ENCODE measurements at regions not wholly inside any gene's neighbourhood (a gene's known extent, or its start where the extent isn't known, plus 50 kb on each side); places are given as distances from the start of the nearest gene placed in this dataset.
A peak's percentile ranks its signal among the peaks of the same experiment; 100 is the strongest.
"Not testable (repeated sequence)": the region's sequence is repeated elsewhere in the genome, so short reads cannot be mapped to it uniquely, and the experiment has no call there.

DNA sequence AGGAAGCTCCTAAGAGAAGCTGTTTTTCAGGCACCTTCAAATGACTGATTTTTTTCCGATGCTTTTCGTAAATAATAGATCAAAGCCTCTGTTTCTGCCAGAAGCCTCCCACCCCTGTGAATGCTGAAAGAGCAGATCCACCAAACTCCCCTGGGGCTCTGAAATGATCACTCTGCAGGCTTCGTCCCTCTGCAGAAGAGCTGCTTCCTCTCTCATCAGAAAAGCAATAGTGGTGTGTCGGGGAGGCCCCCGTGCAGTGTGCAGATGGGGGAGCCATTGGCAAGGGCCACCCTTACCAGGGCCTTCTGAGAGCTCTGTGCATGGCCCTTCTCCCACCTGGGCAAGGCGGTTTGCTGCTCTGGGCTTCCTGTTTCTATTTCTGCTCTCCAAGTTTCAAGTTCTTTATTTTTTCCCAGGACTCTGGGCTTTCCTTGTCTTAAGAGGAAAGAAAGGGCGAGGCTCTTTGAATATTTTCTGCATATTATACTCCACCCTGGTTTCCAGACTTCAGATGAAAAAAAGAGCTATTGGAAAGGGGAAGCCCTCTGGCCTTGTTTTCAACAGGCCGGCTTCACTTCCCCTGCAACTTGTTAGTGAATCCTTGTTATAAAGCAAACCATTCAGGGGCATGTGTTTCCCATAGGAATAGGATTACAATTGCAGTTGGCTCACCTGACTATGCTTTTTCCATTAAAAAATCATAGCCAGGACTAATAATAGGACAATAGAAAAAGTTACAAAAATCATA lies 155.2 kb downstream of the TTLL2 start:
- Mint-ChIP-seq H3K9me3 (ENCODE audit: unreplicated experiment) (peaks cover 16% of the 10 kb centered on the region), H3K36me3 (ENCODE audit: unreplicated experiment) (no peaks in the 10 kb centered on the region), H3K4me1 (ENCODE audit: low read depth, unreplicated experiment) (peaks cover 22% of the 10 kb centered on the region), H3K27me3 (ENCODE audit: unreplicated experiment) (peaks cover 8% of the 10 kb centered on the region), H3K4me3 (ENCODE audit: unreplicated experiment) (peak overlapping the region; percentile 63), H3K27ac (ENCODE audit: unreplicated experiment) (peak overlapping the region; percentile 95)
- DNase-seq, result peak; percentile 39
- TF ChIP-seq, protein P1, sequence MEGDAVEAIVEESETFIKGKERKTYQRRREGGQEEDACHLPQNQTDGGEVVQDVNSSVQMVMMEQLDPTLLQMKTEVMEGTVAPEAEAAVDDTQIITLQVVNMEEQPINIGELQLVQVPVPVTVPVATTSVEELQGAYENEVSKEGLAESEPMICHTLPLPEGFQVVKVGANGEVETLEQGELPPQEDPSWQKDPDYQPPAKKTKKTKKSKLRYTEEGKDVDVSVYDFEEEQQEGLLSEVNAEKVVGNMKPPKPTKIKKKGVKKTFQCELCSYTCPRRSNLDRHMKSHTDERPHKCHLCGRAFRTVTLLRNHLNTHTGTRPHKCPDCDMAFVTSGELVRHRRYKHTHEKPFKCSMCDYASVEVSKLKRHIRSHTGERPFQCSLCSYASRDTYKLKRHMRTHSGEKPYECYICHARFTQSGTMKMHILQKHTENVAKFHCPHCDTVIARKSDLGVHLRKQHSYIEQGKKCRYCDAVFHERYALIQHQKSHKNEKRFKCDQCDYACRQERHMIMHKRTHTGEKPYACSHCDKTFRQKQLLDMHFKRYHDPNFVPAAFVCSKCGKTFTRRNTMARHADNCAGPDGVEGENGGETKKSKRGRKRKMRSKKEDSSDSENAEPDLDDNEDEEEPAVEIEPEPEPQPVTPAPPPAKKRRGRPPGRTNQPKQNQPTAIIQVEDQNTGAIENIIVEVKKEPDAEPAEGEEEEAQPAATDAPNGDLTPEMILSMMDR (IDR thresholded peaks at IDR 0.05; ENCODE audit: partially characterized antibody, unreplicated experiment), result no peak

DNA sequence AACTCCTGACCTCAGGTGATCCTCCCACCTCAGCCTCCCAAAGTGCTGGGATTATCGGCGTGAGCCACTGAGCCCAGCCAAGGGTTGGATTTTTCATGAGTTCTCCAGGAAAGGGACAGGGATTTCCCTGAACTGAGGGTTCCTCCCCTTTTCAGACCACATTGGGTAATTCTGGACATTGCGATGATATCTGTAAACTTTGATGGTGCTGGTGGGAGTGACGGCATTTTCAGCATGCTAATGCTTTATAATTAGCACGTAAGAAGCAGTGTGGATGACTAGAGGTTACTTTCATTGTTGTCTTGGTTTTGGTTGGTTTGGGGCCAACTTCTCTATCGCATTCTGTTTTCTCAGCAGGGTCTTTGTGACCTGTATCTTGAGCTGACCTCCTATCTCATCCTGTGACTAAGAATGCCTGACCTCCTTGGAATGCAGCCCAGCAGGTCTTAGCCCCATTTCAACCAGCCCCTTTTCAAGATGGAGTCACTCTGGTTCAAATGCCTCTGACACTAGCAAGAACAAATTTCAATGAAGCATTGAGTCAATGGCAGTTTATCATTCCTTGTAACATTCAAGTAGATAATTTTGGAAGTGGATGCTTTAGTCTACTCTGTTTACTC lies 156.5 kb downstream of the TTLL2 start:
- Mint-ChIP-seq H3K36me3 (ENCODE audit: unreplicated experiment) (no peaks in the 10 kb centered on the region), H3K4me1 (ENCODE audit: low read depth, unreplicated experiment) (peaks cover 20% of the 10 kb centered on the region), H3K9me3 (ENCODE audit: unreplicated experiment) (peaks cover 16% of the 10 kb centered on the region), H3K4me3 (ENCODE audit: unreplicated experiment) (no peak overlapping the region), H3K27me3 (ENCODE audit: unreplicated experiment) (peaks cover 6% of the 10 kb centered on the region), H3K27ac (ENCODE audit: unreplicated experiment) (no peak overlapping the region)
- TF ChIP-seq, protein P1 (IDR thresholded peaks at IDR 0.05; ENCODE audit: partially characterized antibody, unreplicated experiment), result no peak
- DNase-seq, result no peak

DNA sequence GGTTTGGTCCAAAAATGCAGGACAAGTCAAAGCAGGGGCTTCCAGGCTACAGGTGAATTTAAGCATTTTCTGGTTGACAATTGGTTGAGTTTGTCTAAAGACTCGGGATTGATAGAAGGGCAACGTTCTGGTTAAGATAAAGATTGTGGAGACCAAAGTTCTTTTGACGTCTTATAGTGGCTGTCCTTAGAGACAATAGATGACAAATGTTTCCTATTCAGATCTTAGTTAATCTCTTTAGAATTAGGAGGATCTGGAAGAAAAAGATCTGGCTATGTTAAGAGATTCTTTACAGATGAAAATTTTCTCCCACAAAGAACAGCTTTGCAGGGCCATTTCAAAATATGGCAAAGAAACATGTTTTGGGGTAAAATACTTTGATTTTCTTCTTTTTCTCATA lies 157.9 kb downstream of the TTLL2 start:
- H3K27me3 Mint-ChIP-seq (ENCODE audit: unreplicated experiment); H3K36me3 Mint-ChIP-seq (ENCODE audit: unreplicated experiment); H3K27ac Mint-ChIP-seq (ENCODE audit: unreplicated experiment); H3K4me3 Mint-ChIP-seq (ENCODE audit: unreplicated experiment); DNase-seq: not testable (repeated sequence)
- H3K4me1 Mint-ChIP-seq (ENCODE audit: low read depth, unreplicated experiment), result peaks cover 22% of the 10 kb centered on the region
- H3K9me3 Mint-ChIP-seq (ENCODE audit: unreplicated experiment), result peaks cover 12% of the 10 kb centered on the region

DNA sequence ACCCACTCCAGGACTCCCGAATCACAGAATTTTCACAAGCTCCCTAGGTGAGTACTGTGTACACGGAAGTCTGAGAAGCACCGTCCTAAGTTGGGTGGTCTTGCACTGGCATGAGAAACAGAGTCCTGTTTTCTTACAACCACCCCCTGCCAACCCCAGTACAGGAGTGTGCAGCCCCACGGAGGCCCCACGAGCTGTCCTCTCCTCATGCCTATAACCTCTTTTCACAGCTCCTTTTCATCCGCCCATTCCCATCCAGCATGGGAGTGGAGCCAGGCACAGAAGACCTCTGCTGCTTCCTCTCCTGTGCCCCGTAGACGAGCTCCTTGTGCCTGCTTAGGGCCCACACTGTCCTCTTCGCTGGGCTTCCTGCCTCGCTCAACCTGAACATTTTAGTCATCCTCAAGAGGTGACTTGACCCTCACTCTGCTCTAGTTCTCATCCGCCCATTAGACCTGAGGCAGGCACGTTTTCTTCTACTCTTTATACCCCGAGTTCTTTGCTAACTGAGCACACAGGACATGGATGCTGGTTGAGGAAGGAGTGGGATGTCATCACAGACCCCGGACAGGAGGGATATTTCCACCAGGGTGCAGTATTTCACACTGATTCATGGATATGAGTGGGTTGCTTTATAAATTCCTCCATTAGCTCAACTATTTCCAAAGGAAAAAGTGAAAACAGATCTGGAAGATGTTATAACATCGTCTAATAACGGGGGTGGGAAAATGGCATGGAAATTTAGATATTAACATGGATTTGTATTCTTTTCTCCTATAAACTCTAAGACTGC lies 160.5 kb downstream of the TTLL2 start:
- no peak for DNase-seq
- Mint-ChIP-seq H3K27me3 (ENCODE audit: unreplicated experiment) (no peaks in the 10 kb centered on the region), H3K9me3 (ENCODE audit: unreplicated experiment) (no peaks in the 10 kb centered on the region), H3K4me3 (ENCODE audit: unreplicated experiment) (no peak overlapping the region), H3K4me1 (ENCODE audit: low read depth, unreplicated experiment) (peaks cover 8% of the 10 kb centered on the region), H3K27ac (ENCODE audit: unreplicated experiment) (no peak overlapping the region), H3K36me3 (ENCODE audit: unreplicated experiment) (no peaks in the 10 kb centered on the region)
- TF ChIP-seq, protein P1 (IDR thresholded peaks at IDR 0.05; ENCODE audit: partially characterized antibody, unreplicated experiment), result peak; percentile 38

DNA sequence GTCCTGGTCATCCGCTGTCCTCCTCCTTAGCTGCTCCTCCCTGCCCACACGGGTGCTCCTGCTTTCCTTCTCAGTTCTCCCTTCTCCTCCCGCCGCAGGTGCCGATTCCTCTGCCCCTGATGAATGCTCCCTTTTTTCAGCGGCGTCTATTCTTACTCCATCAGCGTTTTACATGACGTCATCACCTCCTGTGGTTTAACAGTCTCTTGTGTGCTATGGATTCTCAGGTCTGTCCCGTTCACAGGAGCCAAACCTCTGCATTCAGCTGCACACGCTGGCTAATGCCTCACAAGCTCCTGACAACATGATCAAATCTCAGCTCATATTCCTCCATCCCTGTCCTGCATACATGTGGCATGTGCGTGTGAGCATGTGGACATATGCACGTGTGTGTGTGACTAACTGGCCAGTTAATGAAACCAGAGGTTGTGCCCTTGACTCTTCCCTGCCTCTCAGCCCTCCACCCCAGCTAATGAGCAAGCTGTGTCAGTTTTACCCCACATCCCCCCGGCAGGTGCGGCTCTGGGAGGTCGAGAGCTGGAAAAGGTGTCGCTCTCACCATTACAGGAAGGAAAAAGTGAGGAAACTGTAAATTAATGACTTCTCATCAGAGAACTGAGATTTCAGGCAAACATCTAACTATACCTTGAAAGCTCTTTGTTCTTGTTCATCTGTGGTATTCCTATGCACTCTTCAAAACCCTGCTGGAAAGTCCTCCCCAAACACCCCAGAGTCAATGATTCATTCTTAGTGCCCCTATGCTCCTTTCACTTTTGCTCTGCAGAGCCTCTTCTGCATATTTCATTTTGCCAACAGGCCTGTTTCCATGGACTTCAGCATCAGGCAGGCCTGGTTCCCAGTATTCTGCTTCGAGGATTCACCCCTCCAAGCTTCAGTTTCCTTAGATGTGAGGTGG lies 163.1 kb downstream of the TTLL2 start:
- no peak for DNase-seq
- Mint-ChIP-seq H3K36me3 (ENCODE audit: unreplicated experiment) (no peaks in the 10 kb centered on the region), H3K27ac (ENCODE audit: unreplicated experiment) (no peak overlapping the region), H3K9me3 (ENCODE audit: unreplicated experiment) (no peaks in the 10 kb centered on the region), H3K27me3 (ENCODE audit: unreplicated experiment) (no peaks in the 10 kb centered on the region), H3K4me1 (ENCODE audit: low read depth, unreplicated experiment) (peaks cover 12% of the 10 kb centered on the region), H3K4me3 (ENCODE audit: unreplicated experiment) (peak overlapping the region; percentile 23)
- TF ChIP-seq, protein P1 (IDR thresholded peaks at IDR 0.05; ENCODE audit: partially characterized antibody, unreplicated experiment), result no peak

Measured in glutamatergic neuron (in vitro differentiated cells).